ENCODE measurements at regions not wholly inside any gene's neighbourhood (a gene's known extent, or its start where the extent isn't known, plus 50 kb on each side); places are given as distances from the start of the nearest gene placed in this dataset.

DNA sequence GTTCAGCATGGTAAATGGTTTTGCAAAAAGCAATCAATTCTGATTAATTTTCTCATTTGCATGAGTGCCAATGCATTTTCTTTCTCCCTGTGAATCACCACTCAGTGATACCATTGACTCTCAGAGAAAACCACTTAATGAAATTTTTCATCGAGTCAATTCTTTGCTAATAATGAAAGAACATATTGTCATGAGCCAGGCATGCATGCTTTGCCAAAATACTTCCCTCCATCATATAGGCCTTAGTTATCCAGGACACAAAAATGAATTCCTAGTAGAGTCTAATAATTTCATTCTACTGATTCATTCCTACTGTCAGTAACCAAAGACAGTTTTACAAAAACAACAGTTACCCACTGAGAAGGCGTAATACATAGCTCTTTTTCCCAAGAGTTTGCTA lies 680.0 kb downstream of the TRIML1 start:
- H3K18ac ChIP-seq (ENCODE audit: low read depth, low read length), result no peak overlapping the region
- H2AFZ ChIP-seq (replicated peaks; ENCODE audit: low read length, poor library complexity), result no peak overlapping the region
- no peak overlapping the region for H3K56ac ChIP-seq (ENCODE audit: extremely low read depth, insufficient read depth, low read length)
- H3K79me1 ChIP-seq (ENCODE audit: low read depth in 1 of 2, low read length in 2 of 2), result no peaks in the 10 kb centered on the region
- H2BK15ac ChIP-seq (ENCODE audit: low read depth, low read length), result no peak overlapping the region
- H3K36me3 ChIP-seq (ENCODE audit: control insufficient read depth, insufficient read depth, low read length), result no peaks in the 10 kb centered on the region
- H4K5ac ChIP-seq (ENCODE audit: low read depth, low read length), result no peak overlapping the region
- H2BK5ac ChIP-seq (ENCODE audit: low read depth, low read length, poor library complexity, severe bottlenecking), result no peak overlapping the region
- H3K9me3 ChIP-seq (ENCODE audit: control insufficient read depth, insufficient read depth, low read length), result no peaks in the 10 kb centered on the region; the same call in 1 of the 2 replicates
- no TSS peak for BruUV-seq (replicated peaks)
- H3K9me1 ChIP-seq (ENCODE audit: insufficient read depth, low read length), result peaks cover 12% of the 10 kb centered on the region
- H2AK9ac ChIP-seq (replicated peaks; ENCODE audit: low read depth, low read length, poor library complexity), result no peak overlapping the region
- H3K14ac ChIP-seq (replicated peaks; ENCODE audit: low read depth, low read length), result no peak overlapping the region
- H3K4me1 ChIP-seq (ENCODE audit: control insufficient read depth, insufficient read depth, low read length), result peaks cover 2% of the 10 kb centered on the region; the same call in 1 of the 2 replicates
- H2AK5ac ChIP-seq (ENCODE audit: low read depth, low read length), result no peak overlapping the region
- DNase-seq (peak; percentile 57), ATAC-seq (ENCODE audit: low read depth) (peak; percentile 63)
- TF ChIP-seq MAFK (IDR thresholded peaks at IDR 0.05; ENCODE audit: low read depth, low read length) (no peak), RCOR1 (IDR thresholded peaks at IDR 0.05; ENCODE audit: insufficient replicate concordance, low read length) (no peak), CHD1 (IDR thresholded peaks at IDR 0.05; ENCODE audit: low read depth, low read length) (no peak), RAD21 (IDR thresholded peaks at IDR 0.05; ENCODE audit: low read length) (no peak), BHLHE40 (IDR thresholded peaks at IDR 0.05; ENCODE audit: low read depth, low read length) (no peak), RFX5 (IDR thresholded peaks at IDR 0.05; ENCODE audit: low read depth, low read length) (no peak), POLR2A (IDR thresholded peaks at IDR 0.05; ENCODE audit: low read depth, low read length) (no peak), NFE2L2 (IDR thresholded peaks at IDR 0.05; ENCODE audit: low read depth, low read length) (no peak), SMC3 (IDR thresholded peaks at IDR 0.05; ENCODE audit: low read depth, low read length) (no peak), CEBPB (IDR thresholded peaks at IDR 0.05; ENCODE audit: low read depth, low read length) (no peak), FOS (IDR thresholded peaks at IDR 0.05; ENCODE audit: low read depth, low read length) (no peak), MAZ (IDR thresholded peaks at IDR 0.05; ENCODE audit: borderline replicate concordance, low read depth, low read length) (no peak), MXI1 (IDR thresholded peaks at IDR 0.05; ENCODE audit: borderline replicate concordance, low read depth, low read length) (no peak)
- TF ChIP-seq, protein P1, sequence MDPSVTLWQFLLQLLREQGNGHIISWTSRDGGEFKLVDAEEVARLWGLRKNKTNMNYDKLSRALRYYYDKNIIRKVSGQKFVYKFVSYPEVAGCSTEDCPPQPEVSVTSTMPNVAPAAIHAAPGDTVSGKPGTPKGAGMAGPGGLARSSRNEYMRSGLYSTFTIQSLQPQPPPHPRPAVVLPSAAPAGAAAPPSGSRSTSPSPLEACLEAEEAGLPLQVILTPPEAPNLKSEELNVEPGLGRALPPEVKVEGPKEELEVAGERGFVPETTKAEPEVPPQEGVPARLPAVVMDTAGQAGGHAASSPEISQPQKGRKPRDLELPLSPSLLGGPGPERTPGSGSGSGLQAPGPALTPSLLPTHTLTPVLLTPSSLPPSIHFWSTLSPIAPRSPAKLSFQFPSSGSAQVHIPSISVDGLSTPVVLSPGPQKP (IDR thresholded peaks at IDR 0.05; ENCODE audit: borderline replicate concordance, low read depth, low read length), result no peak
- TF ChIP-seq, protein P2, sequence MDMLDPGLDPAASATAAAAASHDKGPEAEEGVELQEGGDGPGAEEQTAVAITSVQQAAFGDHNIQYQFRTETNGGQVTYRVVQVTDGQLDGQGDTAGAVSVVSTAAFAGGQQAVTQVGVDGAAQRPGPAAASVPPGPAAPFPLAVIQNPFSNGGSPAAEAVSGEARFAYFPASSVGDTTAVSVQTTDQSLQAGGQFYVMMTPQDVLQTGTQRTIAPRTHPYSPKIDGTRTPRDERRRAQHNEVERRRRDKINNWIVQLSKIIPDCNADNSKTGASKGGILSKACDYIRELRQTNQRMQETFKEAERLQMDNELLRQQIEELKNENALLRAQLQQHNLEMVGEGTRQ (IDR thresholded peaks at IDR 0.05; ENCODE audit: low read depth, low read length), result no peak
- TF ChIP-seq, protein P3, sequence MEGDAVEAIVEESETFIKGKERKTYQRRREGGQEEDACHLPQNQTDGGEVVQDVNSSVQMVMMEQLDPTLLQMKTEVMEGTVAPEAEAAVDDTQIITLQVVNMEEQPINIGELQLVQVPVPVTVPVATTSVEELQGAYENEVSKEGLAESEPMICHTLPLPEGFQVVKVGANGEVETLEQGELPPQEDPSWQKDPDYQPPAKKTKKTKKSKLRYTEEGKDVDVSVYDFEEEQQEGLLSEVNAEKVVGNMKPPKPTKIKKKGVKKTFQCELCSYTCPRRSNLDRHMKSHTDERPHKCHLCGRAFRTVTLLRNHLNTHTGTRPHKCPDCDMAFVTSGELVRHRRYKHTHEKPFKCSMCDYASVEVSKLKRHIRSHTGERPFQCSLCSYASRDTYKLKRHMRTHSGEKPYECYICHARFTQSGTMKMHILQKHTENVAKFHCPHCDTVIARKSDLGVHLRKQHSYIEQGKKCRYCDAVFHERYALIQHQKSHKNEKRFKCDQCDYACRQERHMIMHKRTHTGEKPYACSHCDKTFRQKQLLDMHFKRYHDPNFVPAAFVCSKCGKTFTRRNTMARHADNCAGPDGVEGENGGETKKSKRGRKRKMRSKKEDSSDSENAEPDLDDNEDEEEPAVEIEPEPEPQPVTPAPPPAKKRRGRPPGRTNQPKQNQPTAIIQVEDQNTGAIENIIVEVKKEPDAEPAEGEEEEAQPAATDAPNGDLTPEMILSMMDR (conservative IDR thresholded peaks at IDR 0.05; ENCODE audit: low read depth, low read length), result no peak
- H3K9ac ChIP-seq (ENCODE audit: low read depth, low read length), result no peak overlapping the region
- POLR2A ChIA-PET (ENCODE audit: unreplicated experiment), result no interaction called here
- CTCF ChIA-PET, result no interaction called here
- no peaks in the 10 kb centered on the region for H3K27me3 ChIP-seq (ENCODE audit: control insufficient read depth, insufficient read depth, low read length)
- H3K23ac ChIP-seq (ENCODE audit: low read depth, low read length), result no peak overlapping the region
- no peak overlapping the region for H3K4ac ChIP-seq (ENCODE audit: low read depth, low read length)
- dilution Hi-C loops (cut with HindIII; ENCODE audit: low sequenced_read_pairs, unreplicated experiment) (no loop called here), in situ Hi-C loops (cut with MboI; ENCODE audit: low sequenced_read_pairs) (no loop called here), intact Hi-C loops (cut with micrococcal nuclease) (no loop called here)
- no peak overlapping the region for H4K91ac ChIP-seq (ENCODE audit: insufficient read depth, low read depth, low read length)
- H4K8ac ChIP-seq (ENCODE audit: low read depth in 2 of 2, low read length in 2 of 2), result no peak overlapping the region
- no peaks in the 10 kb centered on the region for H4K20me1 ChIP-seq (ENCODE audit: insufficient read depth, low read length)
- no peak overlapping the region for H3K27ac ChIP-seq (ENCODE audit: insufficient read depth, low read length)
- no CpG with 5 or more reads among the region's 2 CpGs for WGBS, 2 experiments (ENCODE audit: extremely low coverage in 2 of 2, insufficient read length in 1 of 2)
- H3K4me3 ChIP-seq (ENCODE audit: insufficient read depth, low read depth, low read length), result no peak overlapping the region
- no peak overlapping the region for H2BK20ac ChIP-seq (ENCODE audit: low read depth, low read length)
- no peak overlapping the region for H2BK120ac ChIP-seq (ENCODE audit: low read depth, low read length)
- H3K4me2 ChIP-seq (ENCODE audit: low read depth, low read length), result no peak overlapping the region

All from IMR-90 (cell line).